Uterus (tissue), 2 donors: ENCODE measurements at regions not wholly inside any gene's neighbourhood (a gene's known extent, or its start where the extent isn't known, plus 50 kb on each side); places are given as distances from the start of the nearest gene placed in this dataset.

Source experiments
- CTCF ChIP-seq, 4 experiments: fragments of 200-600 bp in 2 of 4; fragments of 450-650 bp in 2 of 4; sonication (generic) in 2 of 4; IDR thresholded peaks; one replicate each; pipeline ENCODE4 v1.5.1; 2016 to 2019; ENCODE audit warnings: antibody characterized with exemption in 4 of 4, mild to moderate bottlenecking in 2 of 4, moderate library complexity in 1 of 4
- POLR2A ChIP-seq, 2 donors: fragments of 450-650 bp; IDR thresholded peaks; one replicate each; pipeline ENCODE4 v1.6.1; 2016; ENCODE audit warnings: antibody characterized with exemption in 2 of 2, mild to moderate bottlenecking in 1 of 2, moderate library complexity in 1 of 2

- TF ChIP-seq CTCF (IDR thresholded peaks at IDR 0.05) (no peak), POLR2A (IDR thresholded peaks at IDR 0.05) (no peak)
Observed at GRCh38 chr1:187471555-187471954, 642.8 kb downstream of the PLA2G4A start.
